Naive B cell (primary cell): ENCODE measurements at regions not wholly inside any gene's neighbourhood (a gene's known extent, or its start where the extent isn't known, plus 50 kb on each side); places are given as distances from the start of the nearest gene placed in this dataset.

Experiments
- ATAC-seq, 2 donors: fragments of 150-1000 bp; cut with Tn5 transposase; 2 replicates each; pipeline ENCODE4 v1.10.0; 2021; ENCODE audit warnings: low read depth in 2 of 2, mild to moderate bottlenecking in 2 of 2, moderate library complexity in 2 of 2
- DNase-seq: peaks from one replicate; pipeline ENCODE4 v3.0.0; 2022
- H3K27ac Mint-ChIP-seq, 6 donors: one replicate each; pipeline ENCODE4 v1.8.0; 2020 to 2022; ENCODE audit warnings: mild to moderate bottlenecking in 6 of 6, mixed read lengths in 6 of 6, moderate library complexity in 5 of 6, inconsistent platforms in 2 of 6
- H3K27me3 Mint-ChIP-seq, 3 donors: one replicate each; pipeline ENCODE4 v1.8.0; 2021 to 2022; ENCODE audit warnings: mixed read lengths in 3 of 3, mild to moderate bottlenecking in 1 of 3
- H3K36me3 Mint-ChIP-seq, 2 donors: one replicate each; pipeline ENCODE4 v1.8.0; 2020 to 2022; ENCODE audit warnings: mixed read lengths in 2 of 2, inconsistent platforms in 1 of 2, mild to moderate bottlenecking in 1 of 2
- H3K4me1 Mint-ChIP-seq, 3 donors: one replicate each; pipeline ENCODE4 v1.8.0; 2020 to 2022; ENCODE audit warnings: mixed read lengths in 3 of 3, inconsistent platforms in 1 of 3, mild to moderate bottlenecking in 1 of 3, moderate library complexity in 1 of 3
- H3K4me3 Mint-ChIP-seq, 8 donors: one replicate each; pipeline ENCODE4 v1.8.0; 2020 to 2022; ENCODE audit warnings: mild to moderate bottlenecking in 8 of 8, mixed read lengths in 8 of 8, moderate library complexity in 8 of 8, inconsistent platforms in 2 of 8
- H3K9me3 Mint-ChIP-seq, 7 donors: one replicate each; pipeline ENCODE4 v1.8.0; 2020 to 2022; ENCODE audit warnings: mixed read lengths in 7 of 7, mild to moderate bottlenecking in 5 of 7, inconsistent platforms in 2 of 7, moderate library complexity in 1 of 7

GRCh38 chr3:73933585-73933984, 308.8 kb upstream of the PDZRN3 start:
- no peak overlapping the region for H3K27ac Mint-ChIP-seq
- peaks cover 0 to 16% (median 5%) of the 10 kb centered on the region in 7 donors for H3K9me3 Mint-ChIP-seq
- H3K4me1 Mint-ChIP-seq = no peaks in the 10 kb centered on the region
- H3K27me3 Mint-ChIP-seq = no peaks in the 10 kb centered on the region
- DNase-seq = no peak
- H3K4me3 Mint-ChIP-seq = no peak overlapping the region
- no peaks in the 10 kb centered on the region for H3K36me3 Mint-ChIP-seq
- no peak for ATAC-seq

GRCh38 chr3:73927203-73927570, 302.4 kb upstream of the PDZRN3 start:
- H3K27me3 Mint-ChIP-seq = no peaks in the 10 kb centered on the region
- no peaks in the 10 kb centered on the region for H3K36me3 Mint-ChIP-seq
- no peak overlapping the region for H3K27ac Mint-ChIP-seq
- DNase-seq (no peak), ATAC-seq (no peak)
- no peaks in the 10 kb centered on the region for H3K4me1 Mint-ChIP-seq
- peaks cover 0 to 25% (median 7%) of the 10 kb centered on the region in 7 donors for H3K9me3 Mint-ChIP-seq
- no peak overlapping the region for H3K4me3 Mint-ChIP-seq

GRCh38 chr3:73926360-73927202, 301.8 kb upstream of the PDZRN3 start:
- Mint-ChIP-seq H3K27ac (no peak overlapping the region), H3K36me3 (no peaks in the 10 kb centered on the region), H3K4me3 (peak overlapping the region in 1 of 8 donors; percentile 37), H3K9me3 (peaks cover 0 to 29% (median 6%) of the 10 kb centered on the region in 7 donors), H3K27me3 (no peaks in the 10 kb centered on the region), H3K4me1 (no peaks in the 10 kb centered on the region)
- ATAC-seq = no peak
- no peak for DNase-seq

GRCh38 chr3:73925011-73925410, 300.3 kb upstream of the PDZRN3 start:
- ATAC-seq = no peak
- no peaks in the 10 kb centered on the region for H3K4me1 Mint-ChIP-seq
- H3K36me3 Mint-ChIP-seq = no peaks in the 10 kb centered on the region

GRCh38 chr3:73924048-73924447, 299.3 kb upstream of the PDZRN3 start:
- ATAC-seq = no peak
- Mint-ChIP-seq H3K27me3 (no peaks in the 10 kb centered on the region), H3K4me3 (no peak overlapping the region), H3K9me3 (peaks cover 2 to 19% (median 6%) of the 10 kb centered on the region in 7 donors), H3K36me3 (no peaks in the 10 kb centered on the region), H3K27ac (no peak overlapping the region), H3K4me1 (no peaks in the 10 kb centered on the region)
- DNase-seq = no peak

More at GRCh38 chr3:73925011-73925410, 300.3 kb upstream of the PDZRN3 start:
- H3K27me3 Mint-ChIP-seq = no peaks in the 10 kb centered on the region
- no peak overlapping the region for H3K4me3 Mint-ChIP-seq
- H3K27ac Mint-ChIP-seq = no peak overlapping the region
- DNase-seq = no peak
- peaks cover 0 to 27% (median 5%) of the 10 kb centered on the region in 7 donors for H3K9me3 Mint-ChIP-seq

- H3K9me3 Mint-ChIP-seq = peaks cover 1 to 13% (median 3%) of the 10 kb centered on the region in 7 donors
- no peak overlapping the region for H3K4me3 Mint-ChIP-seq
- DNase-seq = no peak
- ATAC-seq = no peak
- H3K27me3 Mint-ChIP-seq = no peaks in the 10 kb centered on the region
- no peaks in the 10 kb centered on the region for H3K36me3 Mint-ChIP-seq
- no peak overlapping the region for H3K27ac Mint-ChIP-seq
- H3K4me1 Mint-ChIP-seq = no peaks in the 10 kb centered on the region
These were observed 292.9 kb upstream of the PDZRN3 start for GRCh38 chr3:73917643-73918042.

GRCh38 chr3:73915886-73916285, 291.1 kb upstream of the PDZRN3 start:
- Mint-ChIP-seq H3K4me1 (no peaks in the 10 kb centered on the region), H3K27me3 (no peaks in the 10 kb centered on the region), H3K27ac (no peak overlapping the region), H3K36me3 (no peaks in the 10 kb centered on the region), H3K4me3 (no peak overlapping the region), H3K9me3 (peaks cover 0 to 7% (median 2%) of the 10 kb centered on the region in 7 donors)
- DNase-seq = no peak
- ATAC-seq = no peak

GRCh38 chr3:73908218-73908617, 283.5 kb upstream of the PDZRN3 start:
- Mint-ChIP-seq H3K9me3 (peaks cover 0 to 14% (median 5%) of the 10 kb centered on the region in 7 donors), H3K4me1 (no peaks in the 10 kb centered on the region), H3K36me3 (no peaks in the 10 kb centered on the region), H3K4me3 (no peak overlapping the region), H3K27ac (no peak overlapping the region), H3K27me3 (no peaks in the 10 kb centered on the region)
- ATAC-seq = no peak
- DNase-seq = no peak

- Mint-ChIP-seq H3K36me3 (no peaks in the 10 kb centered on the region), H3K27ac (no peak overlapping the region), H3K27me3 (no peaks in the 10 kb centered on the region), H3K9me3 (peaks cover 0 to 8% (median 6%) of the 10 kb centered on the region in 7 donors), H3K4me1 (no peaks in the 10 kb centered on the region), H3K4me3 (no peak overlapping the region)
- DNase-seq (no peak), ATAC-seq (no peak)
These were observed 276.9 kb upstream of the PDZRN3 start for GRCh38 chr3:73901686-73902085.

- peaks cover 0 to 6% (median 0%) of the 10 kb centered on the region in 7 donors for H3K9me3 Mint-ChIP-seq
- no peak for ATAC-seq
- no peaks in the 10 kb centered on the region for H3K36me3 Mint-ChIP-seq
These were observed 269.9 kb upstream of the PDZRN3 start for GRCh38 chr3:73894474-73895213.

GRCh38 chr3:73893089-73893488, 268.3 kb upstream of the PDZRN3 start:
- DNase-seq (no peak), ATAC-seq (no peak)
- Mint-ChIP-seq H3K4me1 (no peaks in the 10 kb centered on the region), H3K27ac (no peak overlapping the region), H3K27me3 (no peaks in the 10 kb centered on the region), H3K36me3 (no peaks in the 10 kb centered on the region), H3K9me3 (peaks cover 0 to 4% (median 0%) of the 10 kb centered on the region in 7 donors), H3K4me3 (no peak overlapping the region)

More at GRCh38 chr3:73894474-73895213, 269.9 kb upstream of the PDZRN3 start:
- Mint-ChIP-seq H3K4me1 (no peaks in the 10 kb centered on the region), H3K27me3 (no peaks in the 10 kb centered on the region), H3K4me3 (no peak overlapping the region), H3K27ac (no peak overlapping the region)
- DNase-seq = no peak

- Mint-ChIP-seq H3K4me1 (no peaks in the 10 kb centered on the region), H3K9me3 (peaks cover 0 to 7% (median 5%) of the 10 kb centered on the region in 7 donors), H3K36me3 (no peaks in the 10 kb centered on the region), H3K4me3 (no peak overlapping the region), H3K27ac (no peak overlapping the region), H3K27me3 (no peaks in the 10 kb centered on the region)
- no peak for ATAC-seq
- no peak for DNase-seq
These were observed 261.1 kb upstream of the PDZRN3 start for GRCh38 chr3:73885862-73886261.

- no peaks in the 10 kb centered on the region for H3K4me1 Mint-ChIP-seq
- no peaks in the 10 kb centered on the region for H3K27me3 Mint-ChIP-seq
- no peaks in the 10 kb centered on the region for H3K36me3 Mint-ChIP-seq
- DNase-seq = no peak
- ATAC-seq = no peak
- no peak overlapping the region for H3K4me3 Mint-ChIP-seq
- no peak overlapping the region for H3K27ac Mint-ChIP-seq
- H3K9me3 Mint-ChIP-seq = peaks cover 3 to 14% (median 5%) of the 10 kb centered on the region in 7 donors
These were observed 259.6 kb upstream of the PDZRN3 start for GRCh38 chr3:73884361-73884760.

GRCh38 chr3:73883497-73883896, 258.8 kb upstream of the PDZRN3 start:
- no peak for DNase-seq
- Mint-ChIP-seq H3K27me3 (no peaks in the 10 kb centered on the region), H3K9me3 (peaks cover 3 to 14% (median 5%) of the 10 kb centered on the region in 7 donors), H3K4me1 (no peaks in the 10 kb centered on the region), H3K27ac (no peak overlapping the region), H3K4me3 (no peak overlapping the region), H3K36me3 (no peaks in the 10 kb centered on the region)
- ATAC-seq = no peak
